DND-41 (cell line): ENCODE measurements at regions not wholly inside any gene's neighbourhood (a gene's known extent, or its start where the extent isn't known, plus 50 kb on each side); places are given as distances from the start of the nearest gene placed in this dataset.

Experiments used
- ATAC-seq: fragments of 200-7000 bp; cut with Tn5 transposase; 3 replicates; pipeline ENCODE4 v1.9.1; 2021; ENCODE audit warnings: low read depth; ENCODE audit not compliant: insufficient read depth
- DNase-seq: peaks from one replicate; pipeline ENCODE4 v3.0.0-alpha.2; 2020
- H2AFZ ChIP-seq: 2 replicates; pipeline ENCODE4 v1.6.0; 2012; ENCODE audit warnings: low read depth, low read length
- H3K27ac ChIP-seq: 2 replicates; pipeline ENCODE4 v1.5.1; 2012; ENCODE audit warnings: low read length, inconsistent platforms
- H3K27me3 ChIP-seq: fragments of 200-600 bp; sonication (generic); 2 replicates; pipeline ENCODE4 v1.6.0; 2012; ENCODE audit warnings: low read length, mild to moderate bottlenecking, inconsistent platforms; ENCODE audit not compliant: insufficient read depth, poor library complexity
- H3K36me3 ChIP-seq: 2 replicates; pipeline ENCODE4 v1.5.1; 2012; ENCODE audit warnings: low read length, inconsistent platforms; ENCODE audit not compliant: insufficient read depth
- H3K4me1 ChIP-seq: 2 replicates; pipeline ENCODE4 v1.5.1; 2012; ENCODE audit warnings: mild to moderate bottlenecking, low read length; ENCODE audit not compliant: insufficient read depth
- H3K4me2 ChIP-seq: 2 replicates; pipeline ENCODE4 v1.6.0; 2012; ENCODE audit warnings: mild to moderate bottlenecking, moderate library complexity, low read length, inconsistent platforms; ENCODE audit not compliant: insufficient read depth
- H3K4me3 ChIP-seq, 2 experiments: fragments of 200-600 bp in 1 of 2; shearing (Covaris generic) in 1 of 2; 2 replicates each; pipeline ENCODE4 v1.5.1; 2012 to 2016; ENCODE audit warnings: inconsistent platforms in 2 of 2, low read length in 2 of 2, mild to moderate bottlenecking in 2 of 2, low read depth in 1 of 2, moderate library complexity in 1 of 2
- H3K79me2 ChIP-seq: 2 replicates; pipeline ENCODE4 v1.6.0; 2012; ENCODE audit warnings: low read length, inconsistent platforms; ENCODE audit not compliant: insufficient read depth
- H3K9ac ChIP-seq: 2 replicates; pipeline ENCODE4 v1.6.0; 2012; ENCODE audit warnings: low read depth, mild to moderate bottlenecking, inconsistent platforms, low read length, moderate library complexity
- H3K9me3 ChIP-seq: 2 replicates; pipeline ENCODE4 v1.5.1; 2012; ENCODE audit warnings: low read length, moderate library complexity, mild to moderate bottlenecking, inconsistent platforms; ENCODE audit not compliant: insufficient read depth, severe bottlenecking
- H4K20me1 ChIP-seq: 2 replicates; pipeline ENCODE4 v1.6.0; 2012; ENCODE audit warnings: low read length; ENCODE audit not compliant: insufficient read depth
- CTCF ChIP-seq: IDR thresholded peaks from 2 replicates; pipeline ENCODE4 v1.5.1; 2012; ENCODE audit warnings: borderline replicate concordance, low read length, moderate library complexity, mild to moderate bottlenecking; ENCODE audit not compliant: poor library complexity, severe bottlenecking; ENCODE audit errors: extremely low read depth
- EZH2 ChIP-seq: IDR thresholded peaks from 3 replicates; pipeline ENCODE4 v1.6.1; 2012; ENCODE audit warnings: borderline replicate concordance, low read depth, mild to moderate bottlenecking, moderate library complexity, low read length, inconsistent platforms; ENCODE audit not compliant: severe bottlenecking

DNA sequence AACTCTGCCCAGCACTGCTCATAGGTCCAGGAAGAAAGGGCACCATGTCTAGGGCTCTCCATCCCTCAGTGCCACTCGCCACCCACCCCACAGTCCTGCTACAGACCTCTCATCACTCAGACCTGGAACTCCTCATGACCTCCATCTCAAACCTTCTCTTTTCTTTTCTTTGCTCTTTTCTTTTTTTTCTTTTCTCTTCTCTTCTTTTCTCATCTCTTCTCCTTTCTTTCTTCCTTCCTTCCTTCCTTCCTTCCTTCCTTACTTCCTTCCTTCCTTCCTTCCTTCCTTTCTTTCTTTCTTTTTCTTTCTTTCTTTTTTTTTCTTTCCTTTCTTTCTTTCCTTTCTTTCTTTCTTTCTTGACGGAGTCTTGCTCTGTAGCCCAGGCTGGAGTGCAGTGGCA, 122.2 kb downstream of the KLF6 start:
- H2AFZ ChIP-seq = no peak overlapping the region
- H4K20me1 ChIP-seq = no peaks in the 10 kb centered on the region
- H3K4me1 ChIP-seq = peaks cover 20% of the 10 kb centered on the region
- no peak overlapping the region for H3K4me3 ChIP-seq
- H3K9me3 ChIP-seq = no peaks in the 10 kb centered on the region
- H3K4me2 ChIP-seq = no peak overlapping the region
- H3K79me2 ChIP-seq = no peaks in the 10 kb centered on the region
- no peak overlapping the region for H3K9ac ChIP-seq
- no peaks in the 10 kb centered on the region for H3K27me3 ChIP-seq
- ATAC-seq = no peak
- no peak for DNase-seq
- H3K36me3 ChIP-seq = no peaks in the 10 kb centered on the region
- TF ChIP-seq EZH2 = no peak
- no peak for TF ChIP-seq CTCF
- H3K27ac ChIP-seq = no peak overlapping the region

GRCh38 chr10:3661271-3661670, 123.7 kb downstream of the KLF6 start:
- Histone ChIP-seq H4K20me1 (no peaks in the 10 kb centered on the region), H3K4me3 (no peak overlapping the region), H2AFZ (no peak overlapping the region), H3K9me3 (no peaks in the 10 kb centered on the region), H3K4me1 (peaks cover 5% of the 10 kb centered on the region), H3K79me2 (no peaks in the 10 kb centered on the region), H3K9ac (no peak overlapping the region), H3K27ac (no peak overlapping the region), H3K27me3 (no peaks in the 10 kb centered on the region), H3K36me3 (no peaks in the 10 kb centered on the region), H3K4me2 (no peak overlapping the region)
- TF ChIP-seq CTCF (no peak), EZH2 (no peak)
- DNase-seq (no peak), ATAC-seq (no peak)

- H3K27me3 ChIP-seq = no peaks in the 10 kb centered on the region
- H3K4me1 ChIP-seq = peaks cover 3% of the 10 kb centered on the region
- H3K9me3 ChIP-seq = no peaks in the 10 kb centered on the region
- H3K79me2 ChIP-seq = no peaks in the 10 kb centered on the region
- H2AFZ ChIP-seq = no peak overlapping the region
- no peak overlapping the region for H3K27ac ChIP-seq
- H3K4me3 ChIP-seq = no peak overlapping the region
- H3K4me2 ChIP-seq = no peak overlapping the region
- ATAC-seq = no peak
- no peaks in the 10 kb centered on the region for H3K36me3 ChIP-seq
- no peak overlapping the region for H3K9ac ChIP-seq
- no peak for DNase-seq
- H4K20me1 ChIP-seq = no peaks in the 10 kb centered on the region
- no peak for TF ChIP-seq EZH2
- TF ChIP-seq CTCF = no peak
Measured at GRCh38 chr10:3660753-3661152, 124.3 kb downstream of the KLF6 start.
